Fibroblast of gingiva (primary cell): ENCODE measurements at regions not wholly inside any gene's neighbourhood (a gene's known extent, or its start where the extent isn't known, plus 50 kb on each side); places are given as distances from the start of the nearest gene placed in this dataset.

Experiments
- DNase-seq: peaks from one replicate; pipeline ENCODE4 v3.0.0-alpha.2; 2011; ENCODE audit warnings: low read depth

DNA sequence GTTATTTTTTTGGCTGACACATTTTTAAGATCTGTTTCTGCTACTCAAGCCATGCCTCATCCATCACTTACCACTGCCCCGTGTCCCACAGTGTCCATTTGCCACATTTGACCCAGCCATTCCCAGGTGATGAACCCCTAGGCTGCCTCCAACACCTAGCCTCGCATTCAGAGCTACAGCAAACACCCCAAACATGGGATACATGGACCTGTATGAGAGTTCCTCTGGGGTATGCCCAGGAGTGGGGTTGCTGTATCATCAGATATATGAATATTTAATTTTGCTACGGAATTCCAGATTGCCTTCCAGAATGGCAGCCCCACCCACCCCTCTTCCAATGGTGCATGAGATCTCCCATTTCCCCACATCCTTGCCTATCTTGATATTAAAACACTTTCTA, 190.1 kb upstream of the RNF32 start:
- no peak for DNase-seq

DNA sequence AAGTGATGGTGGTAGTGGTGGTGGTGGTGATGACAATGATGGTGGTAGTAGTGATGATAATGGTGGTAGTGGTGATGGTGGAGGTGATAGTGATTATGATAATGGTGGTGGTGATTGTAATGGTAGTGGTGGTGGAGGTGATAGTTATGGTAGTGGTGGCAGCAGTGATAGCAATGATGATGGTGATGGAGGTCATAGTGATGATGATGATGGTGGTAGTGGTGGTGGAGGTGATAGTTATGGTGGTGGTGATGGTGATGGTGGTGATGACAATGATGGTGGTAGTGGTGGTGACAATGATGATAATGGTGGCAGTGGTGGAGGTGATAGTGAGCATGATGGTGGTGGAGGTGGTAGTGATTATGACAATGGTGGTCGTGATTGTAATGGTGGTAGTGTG, 191.7 kb upstream of the RNF32 start:
- no peak for DNase-seq

DNA sequence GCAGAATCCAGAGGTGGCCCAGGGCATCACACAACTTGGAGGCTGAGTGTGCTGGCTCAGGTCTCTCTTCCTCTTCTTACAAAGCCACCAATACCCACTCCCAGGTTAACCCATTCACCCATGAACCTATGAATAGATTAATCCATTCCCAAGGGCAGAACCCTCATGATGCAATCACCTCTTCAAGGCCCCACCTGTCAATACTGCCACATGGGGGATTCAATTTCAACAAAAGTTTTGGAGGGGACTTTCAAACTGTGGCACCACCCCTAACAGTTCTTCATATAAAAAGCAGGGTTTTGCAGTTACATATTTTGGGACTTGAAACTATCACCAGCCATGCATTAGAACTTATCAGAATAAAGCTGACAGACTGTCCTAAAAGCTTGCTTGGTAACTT, 193.6 kb upstream of the RNF32 start:
- DNase-seq, result no peak

DNA sequence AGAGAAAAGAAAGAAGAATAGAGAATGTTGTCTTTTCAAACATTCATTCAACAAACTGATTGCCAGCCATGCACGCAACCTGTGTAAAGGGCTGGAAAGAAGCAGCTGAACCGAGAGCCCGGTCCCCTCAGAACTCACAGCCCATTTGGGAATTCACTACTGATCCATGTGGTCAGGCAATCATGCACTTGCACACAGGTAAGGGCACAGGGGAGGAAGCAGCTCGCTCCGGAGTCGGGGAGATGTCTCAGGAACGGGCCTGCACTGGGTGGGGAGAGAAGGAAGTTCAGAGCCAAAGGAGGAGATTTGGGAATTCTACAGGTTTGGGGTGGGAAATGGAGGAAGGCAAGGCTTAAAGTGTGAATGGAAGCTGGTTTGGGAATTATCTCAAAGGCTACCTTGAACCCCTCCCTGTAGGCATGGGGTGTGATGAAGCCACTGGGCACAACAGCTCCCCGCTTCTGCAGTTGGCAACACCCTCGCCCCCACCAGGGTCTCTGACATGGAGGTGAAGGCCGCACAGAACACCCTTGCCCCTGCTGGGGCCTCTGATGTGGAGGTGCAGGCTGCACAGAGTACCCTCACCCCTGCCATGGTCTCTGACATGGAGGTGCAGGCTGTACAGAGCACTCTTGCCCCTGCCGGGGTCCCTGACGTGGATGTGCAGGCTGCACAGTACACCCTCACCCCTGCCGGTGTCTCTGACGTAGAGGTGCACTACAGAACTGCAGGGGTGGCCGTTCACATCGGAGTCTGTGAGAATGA, 194.4 kb upstream of the RNF32 start:
- no peak for DNase-seq

DNA sequence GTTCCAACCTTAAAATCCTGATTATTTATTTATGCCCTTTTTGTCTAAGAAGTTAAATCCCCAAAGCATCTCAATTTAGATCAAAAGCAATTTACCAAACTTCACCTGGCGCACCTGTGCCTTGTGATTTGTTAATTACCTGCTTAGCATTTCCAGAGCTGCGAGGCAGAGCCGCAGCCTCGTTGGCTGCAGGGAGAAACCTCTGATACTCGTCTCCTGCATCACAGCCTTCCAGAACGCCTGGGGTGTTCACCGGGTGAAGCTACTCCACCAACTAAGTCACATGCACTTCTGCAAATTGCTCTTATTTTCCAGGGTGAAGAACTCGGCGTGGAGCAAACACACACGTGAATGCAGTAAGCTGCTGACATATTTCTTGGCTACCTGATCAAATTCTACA, 198.1 kb upstream of the RNF32 start:
- no peak for DNase-seq

DNA sequence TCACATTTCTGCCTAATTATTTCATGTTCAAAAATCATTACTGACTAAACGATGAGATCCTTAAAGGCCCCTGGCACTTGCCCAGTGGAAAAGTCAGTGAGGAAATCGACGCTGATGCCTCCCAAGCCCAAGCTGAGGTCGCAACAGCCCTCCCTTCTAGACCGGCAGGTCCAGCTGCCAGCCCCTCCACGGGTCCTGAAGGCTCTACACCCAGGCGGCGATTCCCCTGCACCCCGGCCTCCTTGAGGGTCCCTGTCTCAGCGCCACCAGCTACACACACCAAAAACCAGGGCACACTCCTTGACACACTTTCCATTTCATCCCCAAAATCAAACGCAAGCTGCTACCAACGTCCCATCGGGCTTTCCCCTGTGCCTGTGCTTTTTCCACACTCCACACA, 200.1 kb upstream of the RNF32 start:
- DNase-seq, result no peak

DNA sequence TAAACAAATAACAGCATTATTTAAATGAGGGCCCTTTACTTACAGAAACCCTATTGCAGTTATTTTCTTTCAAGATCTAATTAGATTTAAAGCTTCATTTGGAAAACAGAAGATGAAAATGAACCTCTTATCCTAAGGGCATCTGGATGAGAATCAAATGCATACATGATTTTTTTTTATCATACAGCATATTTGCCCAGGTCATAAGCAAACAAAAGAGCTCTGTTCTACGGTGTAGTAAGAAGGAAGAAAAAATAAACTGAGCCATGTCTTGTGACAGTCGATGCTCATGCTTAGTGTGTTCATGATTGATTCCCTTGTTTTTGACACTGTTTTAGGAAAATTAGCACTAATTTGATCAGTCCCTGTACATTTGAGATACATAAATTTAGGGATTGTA, 202.6 kb upstream of the RNF32 start:
- DNase-seq, result no peak

DNA sequence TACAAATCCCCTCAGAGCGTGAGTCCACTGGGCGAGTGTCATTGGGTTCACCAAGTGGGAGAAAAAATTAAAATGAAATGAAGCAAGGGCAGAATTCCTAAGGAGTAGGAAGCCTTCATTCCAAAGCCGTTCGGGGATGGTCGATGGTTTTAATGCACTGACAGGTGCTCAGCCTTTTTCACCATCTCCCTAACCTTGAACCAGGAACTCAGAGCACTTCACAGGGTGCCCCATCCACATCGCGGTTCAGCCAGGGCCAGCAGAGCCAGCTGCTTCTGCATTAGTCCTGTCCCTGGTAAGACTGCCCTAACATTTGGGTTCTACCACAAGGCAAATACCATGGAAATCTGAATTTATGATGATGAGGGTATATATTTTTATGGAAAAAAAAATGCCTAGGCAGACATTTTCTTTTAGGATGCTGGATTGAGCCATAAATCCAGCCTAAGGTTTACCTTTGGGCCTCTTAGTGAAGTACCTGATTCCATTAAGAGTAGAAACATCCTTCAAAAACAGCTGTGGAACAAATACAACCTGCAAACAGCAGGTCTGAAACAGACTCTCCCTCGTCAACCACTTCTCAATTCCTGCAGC, 203.5 kb upstream of the RNF32 start:
- DNase-seq, result no peak

DNA sequence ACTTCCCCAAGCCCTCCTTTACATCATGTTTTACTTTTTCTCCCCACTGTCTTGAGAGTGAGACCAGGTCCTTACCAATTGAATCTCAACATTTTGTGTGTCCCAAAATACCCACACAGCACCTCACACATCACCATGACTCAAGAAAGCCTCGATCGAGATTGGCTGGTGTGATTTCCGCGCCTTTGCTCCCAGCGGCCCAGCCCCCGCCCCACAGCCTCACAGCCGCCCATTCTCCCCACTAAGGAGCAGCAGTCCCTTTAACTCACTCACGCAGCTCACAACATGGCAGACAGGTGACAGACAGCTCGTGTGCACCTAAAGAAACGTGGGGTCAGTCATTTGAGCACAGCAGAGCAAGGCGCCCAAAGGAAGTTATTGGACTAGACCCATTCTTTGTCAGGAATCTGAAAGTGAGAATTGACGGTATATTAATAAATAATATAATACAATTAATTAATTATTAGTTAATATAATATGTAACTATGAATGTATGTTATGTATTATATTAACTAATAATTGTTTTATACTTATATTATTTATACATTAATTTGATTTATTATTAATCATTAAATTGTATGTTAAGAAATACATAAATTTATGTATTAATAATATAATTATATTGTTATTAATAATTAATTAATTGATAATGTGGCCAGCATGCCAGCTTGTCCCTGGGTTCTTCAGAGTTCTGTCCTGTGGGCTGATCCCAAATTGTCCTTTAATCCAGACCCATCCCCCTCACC, 204.9 kb upstream of the RNF32 start:
- no peak for DNase-seq

DNA sequence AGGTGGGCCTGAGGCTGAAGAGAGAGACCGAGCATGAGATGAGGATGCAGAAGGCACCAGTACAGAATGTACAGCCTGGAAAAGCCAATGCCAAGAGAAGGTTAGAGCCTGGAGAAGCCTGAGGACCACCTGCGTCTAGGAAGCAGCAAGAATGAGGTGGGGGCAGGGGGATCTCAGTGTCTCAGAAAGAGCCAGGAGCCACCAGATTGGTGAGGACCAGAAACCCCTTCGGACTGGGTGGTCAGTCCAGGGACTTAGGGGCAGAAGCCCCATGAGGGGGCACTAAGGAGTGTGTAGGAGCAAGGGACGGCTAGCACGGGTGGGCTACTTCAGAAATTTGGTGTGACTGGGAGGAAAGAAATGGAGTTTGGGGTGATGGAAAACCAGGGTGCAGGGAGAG, 205.9 kb upstream of the RNF32 start:
- DNase-seq, result no peak

DNA sequence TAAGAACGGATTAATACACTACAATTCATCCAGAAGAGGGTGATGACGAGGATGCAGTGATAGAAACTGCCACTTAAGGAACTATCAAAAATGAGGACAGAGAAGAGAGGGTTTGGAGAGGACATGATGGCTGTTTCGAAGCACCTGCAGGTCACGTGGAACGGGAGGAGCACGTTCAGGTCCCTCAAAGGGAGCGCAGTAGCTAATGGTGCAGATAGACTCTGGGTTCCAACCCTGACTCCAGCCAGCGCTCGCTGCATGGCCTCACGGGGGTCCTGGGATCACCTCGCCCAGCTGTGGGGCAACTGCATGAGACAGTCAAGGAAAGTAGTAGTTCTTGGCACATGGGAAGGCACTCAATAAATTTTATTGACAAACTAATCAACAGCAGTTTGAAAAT, 208.6 kb upstream of the RNF32 start:
- DNase-seq, result no peak

DNA sequence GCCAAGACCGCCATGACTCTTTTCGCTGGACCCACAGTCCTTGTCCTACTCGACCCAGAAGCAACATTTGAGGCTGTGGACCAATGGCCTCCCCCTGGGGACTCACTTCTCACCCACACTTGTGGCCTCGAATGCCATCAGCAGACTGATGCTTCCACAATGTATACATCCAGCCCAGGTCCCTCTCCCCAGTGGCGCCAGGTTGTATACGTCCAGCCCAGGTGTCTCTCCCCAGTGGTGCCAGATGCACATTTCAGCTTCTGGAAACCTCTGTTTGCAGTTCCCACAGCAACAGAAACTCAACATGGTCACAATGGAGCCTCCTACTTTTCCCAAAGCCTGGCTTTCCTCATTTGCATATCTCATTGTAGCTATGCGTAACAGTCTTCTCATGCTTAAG, 210.5 kb upstream of the RNF32 start:
- no peak for DNase-seq

DNA sequence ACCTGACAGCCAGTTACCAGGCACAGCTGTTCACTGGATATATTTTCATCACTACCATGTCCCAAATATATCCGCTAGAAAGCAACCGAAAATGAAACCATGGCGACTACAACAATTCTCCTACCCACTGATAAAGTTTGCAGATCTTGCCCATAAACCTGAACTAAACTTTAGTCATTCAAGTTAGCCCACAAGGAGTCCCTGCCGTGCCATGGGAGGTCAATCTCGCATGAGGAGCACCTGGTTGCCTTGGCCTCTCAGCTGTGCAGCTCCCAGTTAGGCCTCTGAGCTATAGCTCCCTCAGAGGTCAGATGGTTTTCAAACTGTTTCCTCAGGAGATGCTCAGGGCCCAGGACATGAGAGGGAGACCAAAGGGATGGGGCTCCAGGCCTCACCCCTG, 211.1 kb upstream of the RNF32 start:
- DNase-seq, result no peak

DNA sequence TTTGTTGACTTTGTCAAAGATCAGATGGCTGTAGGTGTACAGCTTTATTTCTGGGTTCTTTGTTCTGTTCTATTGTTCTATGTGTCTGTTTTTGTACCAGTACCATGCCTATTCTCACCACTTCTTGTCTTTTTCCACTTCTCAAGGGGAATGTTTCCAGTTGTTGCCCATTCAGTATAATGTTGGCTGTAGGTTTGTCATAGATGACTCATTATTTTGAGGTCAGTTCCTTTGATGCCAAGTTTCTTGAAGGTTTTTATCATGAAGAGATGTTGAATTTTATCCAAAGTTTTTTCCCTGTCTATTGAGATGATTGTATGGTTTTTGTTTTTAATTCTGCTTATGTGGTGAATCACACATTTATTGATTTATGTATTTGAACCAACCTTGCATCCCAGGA, 216.7 kb upstream of the RNF32 start:
- no peak for DNase-seq

DNA sequence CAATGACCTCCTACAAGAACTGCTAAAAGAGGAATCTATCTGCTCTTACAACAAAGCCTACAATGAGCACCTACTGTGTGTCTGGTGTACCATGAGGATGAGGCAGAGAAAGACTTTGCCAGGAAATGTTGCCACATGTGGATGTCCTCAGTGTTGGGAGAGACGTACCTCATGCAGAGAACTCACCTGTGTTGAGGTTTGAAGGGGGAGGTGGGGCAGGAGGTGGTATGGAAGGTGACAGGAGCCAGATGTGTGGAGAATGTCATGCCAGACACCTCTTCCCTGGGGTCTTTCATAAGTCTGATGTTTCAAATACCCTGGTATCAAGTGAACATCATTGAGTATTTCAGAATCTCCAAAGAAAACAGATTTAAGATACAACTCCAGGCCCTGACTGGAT, 220.1 kb upstream of the RNF32 start:
- no peak for DNase-seq

DNA sequence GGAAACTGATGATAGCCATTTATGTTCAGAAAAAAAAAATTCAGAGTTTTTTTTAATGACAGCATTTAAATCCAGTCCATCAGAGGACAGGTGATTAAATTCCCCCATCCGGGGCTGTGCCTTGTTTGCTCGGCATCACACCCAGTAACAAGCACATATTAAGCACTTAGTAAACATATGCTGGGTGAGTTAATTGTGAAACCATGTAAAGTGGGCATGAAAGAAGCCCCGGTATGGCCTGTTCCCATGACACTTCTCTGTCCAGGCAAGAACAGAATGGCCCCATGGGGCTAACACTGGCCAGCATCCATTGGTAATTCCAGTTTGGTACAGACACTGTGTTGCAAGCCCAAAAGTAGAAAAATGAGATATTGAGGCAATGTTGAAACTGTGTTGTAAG, 220.8 kb upstream of the RNF32 start:
- DNase-seq, result no peak

DNA sequence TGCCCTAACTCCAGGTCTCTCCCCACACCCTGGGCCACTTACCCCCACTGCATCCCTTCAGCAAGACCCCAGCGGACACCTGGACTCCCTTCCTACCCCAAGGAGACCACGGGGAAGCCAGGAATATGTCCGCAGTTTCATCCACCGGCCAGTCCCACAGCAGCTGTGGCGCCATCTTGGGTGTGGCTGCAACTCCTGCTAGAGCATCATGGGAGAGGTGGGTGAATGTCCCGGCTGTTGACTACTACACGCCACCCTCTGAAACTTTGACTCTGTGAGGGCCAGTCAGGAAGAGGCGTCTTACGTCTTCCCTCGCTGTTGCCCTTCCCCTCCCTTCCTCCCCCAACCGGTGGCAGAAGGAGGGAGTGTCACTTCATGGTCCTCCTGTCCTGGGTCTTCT, 238.3 kb upstream of the RNF32 start:
- no peak for DNase-seq

DNA sequence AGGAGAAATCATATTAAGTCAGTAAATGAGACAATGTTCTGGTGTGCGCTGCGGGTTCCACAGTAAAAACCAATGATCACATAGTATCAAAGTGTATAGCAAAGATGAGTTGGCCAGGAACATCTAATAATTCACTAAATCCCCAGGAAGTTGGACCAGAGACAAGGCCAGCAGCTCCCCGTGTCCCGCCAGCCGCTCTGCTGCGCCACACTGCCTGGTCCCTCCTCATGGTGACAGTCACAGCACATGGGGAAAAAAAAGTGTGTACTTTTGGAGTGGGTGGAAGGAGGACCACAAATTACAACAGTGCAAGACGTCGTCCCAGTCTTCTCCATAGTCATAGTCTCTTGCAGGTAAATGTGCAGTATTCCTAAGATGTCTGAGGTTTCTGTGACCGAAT, 239.0 kb upstream of the RNF32 start:
- no peak for DNase-seq

DNA sequence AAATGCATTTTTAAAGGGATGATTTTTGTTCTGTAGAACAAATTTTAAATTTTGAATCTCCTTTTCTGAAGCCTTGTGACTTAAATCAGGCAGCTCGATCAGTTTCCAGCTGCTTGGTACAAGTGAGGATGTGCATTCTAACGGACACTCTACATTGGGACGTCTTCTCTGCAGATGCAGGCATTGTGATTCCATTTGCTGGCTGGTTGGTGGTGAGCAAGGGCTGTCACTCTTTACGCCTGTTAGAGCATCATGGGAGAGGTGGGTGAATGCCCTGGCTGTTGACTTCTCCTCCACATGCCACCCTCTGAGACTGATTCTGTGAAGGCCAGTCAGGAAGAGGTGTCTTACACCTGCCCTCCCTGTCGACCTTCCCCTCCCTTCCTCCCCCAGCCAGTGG, 240.5 kb upstream of the RNF32 start:
- DNase-seq, result no peak

DNA sequence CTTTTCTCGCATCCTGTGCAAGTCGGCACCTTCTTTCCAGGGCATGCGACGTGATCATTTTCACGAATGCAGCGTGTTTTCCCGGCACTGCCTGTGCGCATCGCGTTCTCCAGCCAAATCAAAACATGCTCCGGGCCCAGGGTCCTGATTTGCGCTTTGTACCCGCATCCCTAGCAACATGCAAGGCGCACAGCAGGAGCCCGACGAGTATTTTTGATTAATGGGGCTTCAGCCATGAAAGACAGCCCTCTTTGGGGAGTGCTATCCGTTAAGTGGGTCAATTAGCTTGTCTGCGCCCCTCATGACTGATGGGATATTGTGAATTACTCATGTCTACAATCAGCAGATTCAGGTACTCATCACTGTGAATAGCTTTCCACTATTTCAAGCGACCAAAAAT, 243.3 kb upstream of the RNF32 start:
- DNase-seq, result no peak

DNA sequence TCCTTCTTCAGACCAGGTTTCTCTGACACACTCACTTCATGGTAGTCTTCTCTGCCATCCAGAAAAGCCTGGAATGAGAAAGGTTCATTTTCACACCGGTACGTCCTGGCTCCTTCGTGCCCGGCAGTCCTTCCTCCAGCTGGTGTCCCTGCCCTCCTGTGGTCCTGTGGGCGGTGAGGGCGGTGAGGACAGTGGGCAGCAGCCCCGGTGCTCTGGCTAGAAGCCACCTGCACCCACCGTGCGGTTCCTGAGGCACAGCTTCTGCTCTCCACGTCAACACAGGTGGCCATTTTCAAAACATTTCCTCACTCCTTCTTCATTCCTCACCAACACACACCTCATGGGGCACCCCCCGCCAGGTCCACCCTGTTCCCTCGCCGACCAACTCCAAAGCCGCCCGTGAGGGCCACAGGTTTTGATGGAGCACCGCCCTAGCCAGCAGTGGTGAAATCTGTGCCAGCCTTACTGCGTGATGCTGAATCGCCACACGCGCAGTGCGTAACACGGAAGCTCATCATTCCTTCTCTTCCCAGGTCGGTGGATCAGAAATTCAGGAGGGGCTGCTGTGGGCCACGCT, 251.4 kb upstream of the RNF32 start:
- DNase-seq, result no peak

DNA sequence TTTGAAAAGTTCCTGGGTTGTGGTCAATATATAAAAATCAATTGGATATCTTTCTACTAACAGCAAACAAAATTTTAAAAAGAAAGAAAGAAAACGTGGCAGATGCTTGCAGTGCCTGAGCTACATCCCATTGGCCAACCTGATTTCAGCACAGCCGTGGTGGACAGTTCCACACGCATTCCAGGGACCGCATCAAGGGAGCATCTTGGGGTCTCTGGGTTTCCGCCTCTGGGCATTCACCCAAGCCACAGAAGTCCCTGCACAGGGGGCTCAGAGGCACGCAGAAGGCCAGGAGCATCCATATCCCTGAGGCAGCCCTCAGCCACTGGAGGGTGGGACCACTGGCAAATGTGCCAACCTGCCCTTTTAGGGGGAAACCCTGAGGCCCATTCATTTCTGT, 254.5 kb upstream of the RNF32 start:
- no peak for DNase-seq

DNA sequence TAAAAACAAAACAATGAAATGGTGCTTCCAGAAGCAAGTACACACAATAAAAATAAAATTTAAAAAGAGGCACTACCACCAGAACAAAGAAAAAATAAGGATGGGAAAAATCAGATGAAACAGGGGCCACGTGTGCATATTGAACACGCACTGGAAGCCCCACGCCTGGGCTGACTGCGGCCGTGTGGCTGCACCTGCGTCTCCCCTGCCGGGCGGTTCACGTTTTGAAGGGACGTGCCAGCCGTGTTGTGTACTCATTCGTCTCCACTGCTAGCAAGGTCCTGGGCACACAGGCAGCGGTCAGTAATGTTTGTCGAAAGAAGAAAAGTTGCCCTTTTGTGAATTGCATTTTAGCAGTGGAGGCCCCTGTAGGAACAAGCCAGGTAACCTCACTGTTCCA, 255.9 kb upstream of the RNF32 start:
- DNase-seq, result no peak
